Tibial nerve (tissue), 4 donors: ENCODE measurements at regions not wholly inside any gene's neighbourhood (a gene's known extent, or its start where the extent isn't known, plus 50 kb on each side); places are given as distances from the start of the nearest gene placed in this dataset.

Experiments used
- DNase-seq, 2 donors: peaks; one replicate each; pipeline ENCODE4 v3.0.0-alpha.2; 2019; ENCODE audit warnings: low spot score in 2 of 2
- H3K27ac ChIP-seq, 4 donors: fragments of 200-600 bp; sonication (generic) in 3 of 4; one replicate each; pipeline ENCODE4 v1.5.1; 2017 to 2019; ENCODE audit warnings: mild to moderate bottlenecking in 1 of 4
- H3K27me3 ChIP-seq, 2 donors: fragments of 200-600 bp; sonication (generic) in 1 of 2; one replicate each; pipeline versions ENCODE4 v1.5.1 to v1.6.0; 2017 to 2019
- H3K36me3 ChIP-seq, 3 donors: fragments of 200-600 bp; sonication (generic); one replicate each; pipeline ENCODE4 v1.5.1; 2018 to 2019
- H3K4me1 ChIP-seq, 4 donors: fragments of 200-600 bp; sonication (generic) in 3 of 4; one replicate each; pipeline ENCODE4 v1.5.1; 2017 to 2019
- H3K4me3 ChIP-seq, 4 donors: fragments of 200-600 bp; sonication (generic) in 3 of 4; one replicate each; pipeline ENCODE4 v1.5.1; 2017 to 2019; ENCODE audit warnings: mild to moderate bottlenecking in 1 of 4, moderate library complexity in 1 of 4
- H3K9me3 ChIP-seq, 4 donors: fragments of 200-600 bp; sonication (generic) in 3 of 4; one replicate each; pipeline ENCODE4 v1.5.1; 2017 to 2019
- CTCF ChIP-seq, 5 experiments: fragments of 200-600 bp in 3 of 5; fragments of 450-650 bp in 2 of 5; sonication (generic) in 3 of 5; IDR thresholded peaks; one replicate each; pipeline ENCODE4 v1.5.1; 2016 to 2019; ENCODE audit warnings: antibody characterized with exemption in 5 of 5, mild to moderate bottlenecking in 3 of 5, moderate library complexity in 2 of 5
- EP300 ChIP-seq, 2 donors: sonication (generic); formaldehyde crosslinking; IDR thresholded peaks; one replicate each; pipeline ENCODE4 v1.6.1; 2017; ENCODE audit warnings: antibody characterized with exemption in 2 of 2, mild to moderate bottlenecking in 1 of 2
- POLR2A ChIP-seq, 2 donors: fragments of 450-650 bp; IDR thresholded peaks; one replicate each; pipeline ENCODE4 v1.6.1; 2017; ENCODE audit warnings: antibody characterized with exemption in 2 of 2, mild to moderate bottlenecking in 2 of 2, moderate library complexity in 2 of 2
- WGBS, 2 donors: methylation state at CpG; one replicate each; pipeline ENCODE4 v1.1.5; 2018; 5-methylcytosine and 5-hydroxymethylcytosine counted together

DNA sequence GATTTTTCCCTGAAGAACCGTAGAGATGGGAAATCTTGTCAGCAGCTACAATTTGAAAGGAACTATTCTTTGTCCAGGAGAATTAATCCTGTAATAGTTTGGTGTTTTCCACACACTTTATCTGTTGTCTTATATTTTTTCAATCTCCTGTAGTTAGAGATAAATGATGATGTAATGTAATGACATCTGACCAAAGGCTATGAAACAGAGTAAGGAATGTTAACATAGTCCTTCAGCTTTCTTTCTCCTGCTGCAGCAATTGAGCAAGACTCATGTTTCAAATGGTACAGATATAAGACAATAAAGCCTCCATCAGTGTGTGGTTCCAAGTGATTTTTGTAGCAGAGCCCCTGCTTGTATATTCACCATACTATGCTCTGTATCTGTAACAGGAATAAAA, 1028.4 kb downstream of the SI start:
- DNase-seq, result no peak
- H3K4me1 ChIP-seq, result no peaks in the 10 kb centered on the region
- no peak overlapping the region for H3K4me3 ChIP-seq
- no peaks in the 10 kb centered on the region for H3K9me3 ChIP-seq
- TF ChIP-seq EP300 (IDR thresholded peaks at IDR 0.05) (no peak), POLR2A (IDR thresholded peaks at IDR 0.05) (no peak), CTCF (IDR thresholded peaks at IDR 0.05) (no peak)
- no peaks in the 10 kb centered on the region for H3K27me3 ChIP-seq
- H3K36me3 ChIP-seq, result no peaks in the 10 kb centered on the region
- H3K27ac ChIP-seq, result no peak overlapping the region
- WGBS, 2 donors, result 67 to 70% methylated on average over 1 of the region's 1 CpG

DNA sequence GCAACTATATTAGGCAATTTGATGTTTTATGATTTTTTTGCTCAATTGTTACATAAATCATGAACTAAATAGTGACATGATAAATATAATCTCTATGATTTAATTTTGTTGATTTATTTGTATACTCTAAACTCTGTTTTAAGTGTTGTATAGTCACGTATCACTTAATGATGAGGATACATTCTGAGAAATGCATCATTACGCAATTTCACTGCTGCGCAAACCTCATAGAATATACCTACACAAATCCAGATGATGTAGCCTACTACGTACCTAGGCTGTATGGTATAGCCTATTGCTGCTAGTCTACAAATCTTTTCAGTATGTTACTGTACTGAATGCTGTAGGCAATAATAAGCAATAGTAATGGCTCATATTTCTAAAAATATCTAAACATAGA, 1029.8 kb downstream of the SI start:
- DNase-seq, result no peak
- Histone ChIP-seq H3K9me3 (no peaks in the 10 kb centered on the region), H3K27ac (no peak overlapping the region), H3K4me1 (no peaks in the 10 kb centered on the region), H3K4me3 (no peak overlapping the region), H3K27me3 (no peaks in the 10 kb centered on the region), H3K36me3 (no peaks in the 10 kb centered on the region)
- TF ChIP-seq CTCF (IDR thresholded peaks at IDR 0.05), result no peak
- TF ChIP-seq EP300 (IDR thresholded peaks at IDR 0.05), result no peak
- no peak for TF ChIP-seq POLR2A (IDR thresholded peaks at IDR 0.05)
- 94 to 95% methylated on average over 4 of the region's 4 CpGs for WGBS, 2 donors

- Histone ChIP-seq H3K27me3 (no peaks in the 10 kb centered on the region), H3K4me3 (no peak overlapping the region), H3K9me3 (no peaks in the 10 kb centered on the region), H3K36me3 (no peaks in the 10 kb centered on the region), H3K4me1 (no peaks in the 10 kb centered on the region), H3K27ac (no peak overlapping the region)
- no peak for TF ChIP-seq CTCF (IDR thresholded peaks at IDR 0.05)
- no peak for TF ChIP-seq EP300 (IDR thresholded peaks at IDR 0.05)
- TF ChIP-seq POLR2A (IDR thresholded peaks at IDR 0.05), result no peak
- no peak for DNase-seq
- 52 to 62% methylated on average over 2 of the region's 2 CpGs for WGBS, 2 donors
Measured at GRCh38 chr3:164040991-164041390, 1037.3 kb downstream of the SI start.

- H3K4me3 ChIP-seq, result no peak overlapping the region
- DNase-seq, result no peak
- TF ChIP-seq POLR2A (IDR thresholded peaks at IDR 0.05) (no peak), EP300 (IDR thresholded peaks at IDR 0.05) (no peak), CTCF (IDR thresholded peaks at IDR 0.05) (no peak)
- no peaks in the 10 kb centered on the region for H3K36me3 ChIP-seq
- H3K27ac ChIP-seq, result no peak overlapping the region
- H3K9me3 ChIP-seq, result no peaks in the 10 kb centered on the region
- no peaks in the 10 kb centered on the region for H3K27me3 ChIP-seq
- WGBS, 2 donors, result 71 to 78% methylated on average over 4 of the region's 4 CpGs
- no peaks in the 10 kb centered on the region for H3K4me1 ChIP-seq
Measured at GRCh38 chr3:164030194-164030593, 1048.1 kb downstream of the SI start.

GRCh38 chr3:164024786-164025185, 1053.5 kb downstream of the SI start:
- no peak for DNase-seq
- WGBS, 2 donors, result 85 to 88% methylated on average over 10 of the region's 10 CpGs
- Histone ChIP-seq H3K9me3 (no peaks in the 10 kb centered on the region), H3K27me3 (no peaks in the 10 kb centered on the region), H3K4me3 (no peak overlapping the region), H3K4me1 (no peaks in the 10 kb centered on the region), H3K27ac (no peak overlapping the region), H3K36me3 (no peaks in the 10 kb centered on the region)
- TF ChIP-seq CTCF (IDR thresholded peaks at IDR 0.05), result no peak
- no peak for TF ChIP-seq POLR2A (IDR thresholded peaks at IDR 0.05)
- TF ChIP-seq EP300 (IDR thresholded peaks at IDR 0.05), result no peak
